ENCODE measurements at regions not wholly inside any gene's neighbourhood (a gene's known extent, or its start where the extent isn't known, plus 50 kb on each side); places are given as distances from the start of the nearest gene placed in this dataset.

DNA sequence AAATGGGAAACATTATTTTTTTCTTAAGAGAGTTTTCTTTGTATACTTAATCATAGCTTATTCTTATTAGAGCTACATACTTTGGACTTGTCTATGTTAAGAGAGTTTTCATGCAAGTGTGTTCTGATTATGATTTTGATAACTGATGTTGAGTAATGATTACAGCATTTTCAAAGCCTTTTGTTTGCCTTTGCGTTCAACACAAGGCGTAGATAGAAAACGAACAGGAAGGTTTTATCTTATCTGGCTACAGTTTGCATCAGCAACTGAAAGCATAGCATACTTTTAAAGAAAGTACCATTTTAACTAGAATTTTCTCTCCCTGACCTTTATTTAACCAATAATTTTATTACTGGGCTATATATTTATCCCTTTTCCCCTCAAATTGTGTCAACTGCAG is 51.6 kb upstream of the PDLIM5 start:
- POLR2A ChIA-PET, result no interaction called here
- no peaks in the 10 kb centered on the region for H3K9me3 ChIP-seq (ENCODE audit: control insufficient read depth, insufficient read depth, low read length)
- TF ChIP-seq, protein P1, sequence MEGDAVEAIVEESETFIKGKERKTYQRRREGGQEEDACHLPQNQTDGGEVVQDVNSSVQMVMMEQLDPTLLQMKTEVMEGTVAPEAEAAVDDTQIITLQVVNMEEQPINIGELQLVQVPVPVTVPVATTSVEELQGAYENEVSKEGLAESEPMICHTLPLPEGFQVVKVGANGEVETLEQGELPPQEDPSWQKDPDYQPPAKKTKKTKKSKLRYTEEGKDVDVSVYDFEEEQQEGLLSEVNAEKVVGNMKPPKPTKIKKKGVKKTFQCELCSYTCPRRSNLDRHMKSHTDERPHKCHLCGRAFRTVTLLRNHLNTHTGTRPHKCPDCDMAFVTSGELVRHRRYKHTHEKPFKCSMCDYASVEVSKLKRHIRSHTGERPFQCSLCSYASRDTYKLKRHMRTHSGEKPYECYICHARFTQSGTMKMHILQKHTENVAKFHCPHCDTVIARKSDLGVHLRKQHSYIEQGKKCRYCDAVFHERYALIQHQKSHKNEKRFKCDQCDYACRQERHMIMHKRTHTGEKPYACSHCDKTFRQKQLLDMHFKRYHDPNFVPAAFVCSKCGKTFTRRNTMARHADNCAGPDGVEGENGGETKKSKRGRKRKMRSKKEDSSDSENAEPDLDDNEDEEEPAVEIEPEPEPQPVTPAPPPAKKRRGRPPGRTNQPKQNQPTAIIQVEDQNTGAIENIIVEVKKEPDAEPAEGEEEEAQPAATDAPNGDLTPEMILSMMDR (IDR thresholded peaks at IDR 0.05; ENCODE audit: low read depth, low read length), result no peak
- no peaks in the 10 kb centered on the region for H3K27me3 ChIP-seq (ENCODE audit: control insufficient read depth, insufficient read depth, low read length)
- H3K27ac ChIP-seq (ENCODE audit: low read depth, low read length), result no peak overlapping the region
- DNase-seq (ENCODE audit: low read depth, low spot score), result no peak
- H3K4me3 ChIP-seq (ENCODE audit: low read depth, low read length), result no peak overlapping the region
- CTCF ChIA-PET, result interaction anchor here (1.3 to 1.8 kb wide), 2 partner anchors 8 to 10 kb away, joined by 4 to 5 read pairs; no protein-coding TSS in a partner anchor

Measured in AG04450 (cell line).